ENCODE measurements at regions not wholly inside any gene's neighbourhood (a gene's known extent, or its start where the extent isn't known, plus 50 kb on each side); places are given as distances from the start of the nearest gene placed in this dataset.
"Not testable (repeated sequence)": the region's sequence is repeated elsewhere in the genome, so short reads cannot be mapped to it uniquely, and the experiment has no call there.

GRCh38 chr4:158055668-158056067 is 117.2 kb downstream of the GASK1B start:
- no peak overlapping the region for H3K27ac ChIP-seq
- H3K4me3 ChIP-seq: no peak overlapping the region

DNA sequence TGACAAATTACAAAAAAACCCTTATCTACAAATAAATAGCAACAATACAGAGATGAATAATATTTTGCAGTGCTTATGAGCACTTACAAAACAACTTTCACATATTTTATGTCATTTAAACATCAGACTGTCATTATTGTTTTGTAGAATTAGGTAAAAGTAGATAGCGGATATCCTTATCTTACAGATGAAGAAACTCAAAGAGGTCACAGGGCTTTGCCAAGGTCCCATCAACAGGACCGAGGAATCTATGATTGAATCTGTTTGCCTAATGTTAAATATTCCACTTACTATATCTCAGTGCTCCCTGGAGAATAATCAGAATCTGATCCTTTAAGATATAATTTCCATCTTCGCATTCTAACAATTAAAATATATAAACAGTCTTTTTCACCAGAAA is 119.0 kb downstream of the GASK1B start:
- Histone ChIP-seq H3K27ac (no peak overlapping the region), H3K4me3 (no peak overlapping the region)

DNA sequence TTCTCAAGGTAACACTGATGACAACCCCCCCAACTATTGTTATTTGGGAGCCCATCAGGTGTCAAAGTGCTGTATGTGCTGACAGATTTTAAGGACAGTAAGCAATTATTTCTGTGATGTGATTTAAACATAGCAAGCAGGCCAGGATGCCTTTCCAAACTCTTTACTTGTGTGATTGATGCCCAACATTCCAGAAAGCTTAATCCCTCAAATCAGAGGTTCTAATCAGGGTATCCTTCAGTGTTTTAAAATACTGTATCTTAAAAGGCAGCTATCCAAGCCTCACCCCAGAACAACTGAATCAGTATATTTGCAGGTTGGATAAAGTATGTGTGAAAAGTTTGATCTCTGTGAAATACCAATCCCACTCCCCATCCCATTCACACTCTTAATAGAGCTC is 119.7 kb downstream of the GASK1B start:
- Histone ChIP-seq H3K27ac (peak overlapping the region in 1 of 21 experiments; percentile 73), H3K4me3 (no peak overlapping the region)

GRCh38 chr4:158051401-158052235 is 121.2 kb downstream of the GASK1B start:
- Histone ChIP-seq H3K4me3 (no peak overlapping the region), H3K27ac (peak overlapping the region in 8 of 21 experiments; percentile 15 to 73 (median 46))

DNA sequence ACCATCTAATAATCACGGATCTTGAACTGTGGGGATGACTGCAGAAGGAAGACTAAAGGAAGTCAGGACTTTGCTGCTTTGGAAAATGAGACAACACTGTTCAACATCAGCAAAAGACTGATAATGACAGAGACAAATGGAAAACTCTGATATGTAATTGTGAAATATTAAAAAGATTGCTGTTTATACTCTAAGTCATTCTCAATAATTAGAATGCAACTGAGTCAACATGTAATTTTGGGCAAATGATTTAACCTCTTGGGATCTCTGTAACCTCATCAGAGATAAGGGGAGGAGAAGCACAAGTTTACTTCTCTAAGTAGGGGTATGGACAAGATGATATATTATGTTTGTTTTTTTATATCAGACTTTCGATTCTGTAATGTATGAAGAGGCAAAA is 121.9 kb downstream of the GASK1B start:
- H3K27ac ChIP-seq: peak overlapping the region in 6 of 21 experiments; percentile 10 to 73 (median 24)
- H3K4me3 ChIP-seq: no peak overlapping the region

DNA sequence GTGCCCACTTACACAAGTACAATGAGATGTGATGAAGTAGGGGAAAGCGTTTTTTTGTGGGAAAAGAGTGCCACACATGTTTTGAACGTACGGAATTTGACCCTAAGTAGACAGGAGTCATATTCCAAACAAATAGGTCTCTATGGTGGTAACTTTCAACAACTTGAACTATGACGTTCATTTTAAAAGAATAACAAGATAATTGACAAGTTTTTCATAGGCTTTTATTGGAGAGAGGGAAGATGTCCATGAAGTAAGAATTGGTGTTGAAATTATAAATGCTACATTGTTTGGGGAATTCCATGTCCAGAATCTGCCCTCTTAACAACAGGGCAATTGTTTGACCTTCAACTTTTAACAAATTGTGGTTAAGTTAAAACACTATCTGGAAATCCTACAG is 126.5 kb downstream of the GASK1B start:
- H3K27ac ChIP-seq: no peak overlapping the region
- H3K4me3 ChIP-seq: no peak overlapping the region

DNA sequence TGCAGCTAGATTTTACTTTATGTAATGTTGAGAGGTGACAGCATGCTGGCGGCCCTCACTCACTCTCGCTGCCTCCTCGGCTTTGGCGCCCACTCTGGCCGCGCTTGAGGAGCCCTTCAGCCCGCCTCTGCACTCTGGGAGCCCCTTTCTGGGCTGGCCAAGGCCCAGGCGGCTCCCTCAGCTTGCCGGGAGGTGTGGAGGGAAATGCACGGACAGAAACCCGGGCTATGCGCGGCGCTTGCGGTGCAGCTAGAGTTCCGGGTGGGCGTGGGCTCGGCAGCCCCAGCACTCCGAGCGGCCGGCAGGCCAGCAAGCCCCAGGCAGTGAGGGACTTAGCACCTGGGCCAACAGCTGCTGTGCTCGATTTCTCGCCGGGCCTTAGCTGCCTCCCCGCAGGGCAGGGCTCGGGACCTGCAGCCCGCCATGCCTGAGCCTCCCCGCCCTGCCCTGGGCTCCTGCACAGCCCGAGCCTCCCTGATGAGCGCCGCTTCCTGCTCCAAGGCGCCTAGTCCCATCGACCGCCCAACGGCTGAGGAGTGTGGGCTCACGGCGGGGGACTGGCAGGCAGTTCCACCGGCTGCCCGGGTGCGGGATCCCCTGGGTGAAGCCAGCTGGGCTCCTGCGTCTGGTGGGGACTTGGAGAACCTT is 128.7 kb downstream of the GASK1B start:
- Histone ChIP-seq H3K4me3 (no peak overlapping the region), H3K27ac (peak overlapping the region in 1 of 21 experiments; percentile 26)

- Histone ChIP-seq H3K4me3 (no peak overlapping the region), H3K27ac (peak overlapping the region in 3 of 21 experiments; percentile 4 to 62 (median 35))
These were observed 130.2 kb downstream of the GASK1B start for GRCh38 chr4:158042591-158043030.

- no peak overlapping the region for H3K27ac ChIP-seq
- H3K4me3 ChIP-seq: no peak overlapping the region
These were observed 134.1 kb downstream of the GASK1B start for GRCh38 chr4:158038718-158039117.

DNA sequence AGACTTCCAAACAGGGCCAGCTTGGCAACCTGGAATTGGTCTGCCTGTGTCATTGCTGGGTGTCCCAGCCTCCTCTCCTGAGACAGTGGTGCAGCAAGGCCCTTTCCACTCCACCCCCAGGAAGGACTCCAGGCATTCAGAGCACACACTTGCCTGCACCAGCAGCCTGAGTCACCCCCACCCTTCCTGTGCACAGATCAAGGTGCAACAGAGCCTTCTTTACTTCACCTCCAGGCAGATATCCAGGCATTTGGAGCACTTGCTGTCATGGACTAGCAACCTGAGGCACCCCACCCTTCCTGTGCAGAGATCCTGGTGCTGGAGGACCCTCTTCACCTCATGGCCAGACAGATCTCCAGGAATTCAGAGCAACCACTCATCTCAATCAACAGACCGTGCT is 135.8 kb downstream of the GASK1B start:
- Histone ChIP-seq H3K4me3 (no peak overlapping the region), H3K27ac (no peak overlapping the region)

DNA sequence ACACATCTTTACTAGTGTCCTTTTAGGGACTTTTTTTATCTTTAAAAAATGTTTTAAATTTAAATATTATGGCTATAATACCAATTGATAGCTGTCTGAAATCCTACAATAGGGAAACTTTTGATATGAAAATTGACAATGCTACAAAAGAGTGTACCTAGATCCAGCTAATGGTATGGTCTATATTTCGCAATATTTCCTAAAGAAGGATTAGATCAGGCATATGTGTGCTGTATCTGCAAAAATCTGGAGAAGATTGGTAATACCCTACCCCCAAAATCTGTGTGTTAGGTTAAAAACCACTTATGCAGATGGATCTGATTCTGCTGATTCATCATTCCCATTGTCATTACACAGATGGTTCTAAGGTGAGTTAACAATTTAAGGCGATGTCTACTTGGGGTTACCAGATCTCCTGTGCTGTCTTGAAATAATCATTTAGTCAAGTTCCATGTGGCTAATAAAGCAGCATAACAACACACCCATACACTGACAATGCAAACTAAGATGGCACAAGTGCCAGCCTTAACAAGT is 137.1 kb downstream of the GASK1B start:
- Histone ChIP-seq H3K4me3 (no peak overlapping the region), H3K27ac (no peak overlapping the region)

DNA sequence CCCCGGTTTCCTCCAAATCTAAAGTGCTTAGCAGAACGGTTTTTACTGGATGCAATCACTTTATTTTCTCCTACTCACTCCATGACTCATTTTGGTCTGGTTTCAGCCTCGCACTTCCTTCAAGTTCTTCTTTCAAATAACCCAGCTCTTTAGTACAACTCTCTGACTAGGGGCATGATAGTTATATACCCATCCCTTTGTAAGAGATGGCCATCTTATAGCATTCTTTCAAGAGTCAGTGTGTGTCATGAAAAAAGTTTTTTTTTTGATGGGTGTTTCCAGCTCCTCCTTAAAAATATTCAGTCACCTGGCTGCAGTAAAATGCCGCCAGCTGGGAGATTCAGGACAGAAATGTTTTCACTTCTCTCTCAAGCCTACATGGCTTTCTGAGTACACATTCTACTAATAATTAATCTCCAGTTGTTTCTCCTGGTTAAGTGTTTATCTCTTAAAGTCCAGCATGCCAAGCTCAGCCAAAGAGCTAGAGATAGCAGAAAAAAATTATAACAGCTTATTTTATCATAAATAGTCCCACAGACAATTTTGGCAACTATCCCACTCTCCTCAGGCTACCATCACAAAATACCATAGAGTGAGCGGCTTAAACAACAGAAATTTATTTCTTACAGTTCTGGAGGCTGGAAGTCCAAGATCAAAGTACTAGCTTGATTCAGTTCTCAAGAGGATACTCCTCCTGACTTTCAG is 139.3 kb downstream of the GASK1B start:
- H3K4me3 ChIP-seq: no peak overlapping the region
- peak overlapping the region in 4 of 21 experiments; percentile 11 to 63 (median 48) for H3K27ac ChIP-seq

DNA sequence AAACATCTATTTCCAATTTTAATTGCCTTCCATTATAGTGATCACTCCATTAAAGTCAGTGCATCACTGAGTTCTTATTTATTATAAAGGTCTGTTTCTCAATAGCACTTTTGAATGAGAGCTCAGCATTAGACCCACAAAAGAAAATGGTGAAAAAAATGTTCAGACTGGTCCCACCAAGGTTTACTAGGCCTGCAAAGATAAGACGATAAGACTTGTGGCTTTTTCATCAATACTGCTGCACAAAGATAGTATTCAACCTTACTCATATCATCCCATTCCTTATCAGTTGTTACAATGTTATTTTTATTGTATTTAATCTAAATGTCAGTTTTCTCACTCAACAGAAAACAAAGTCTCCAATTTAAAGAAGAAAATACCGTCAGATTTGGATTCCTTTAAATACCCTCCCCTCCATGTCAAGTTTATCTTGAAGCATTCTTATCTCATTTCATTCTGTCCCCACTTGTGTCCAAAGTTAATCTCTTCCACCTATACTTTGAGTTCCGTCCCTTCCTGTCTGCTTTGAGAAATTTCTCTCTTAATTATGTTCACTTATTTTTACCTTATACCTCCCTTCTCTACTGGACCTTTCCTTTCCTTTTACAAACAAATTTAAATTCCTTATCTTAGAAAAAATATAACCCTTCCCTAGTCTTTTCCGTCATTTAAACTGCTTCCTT is 140.0 kb downstream of the GASK1B start:
- Histone ChIP-seq H3K27ac (peak overlapping the region in 4 of 21 experiments; percentile 1 to 58 (median 29)), H3K4me3 (no peak overlapping the region)

DNA sequence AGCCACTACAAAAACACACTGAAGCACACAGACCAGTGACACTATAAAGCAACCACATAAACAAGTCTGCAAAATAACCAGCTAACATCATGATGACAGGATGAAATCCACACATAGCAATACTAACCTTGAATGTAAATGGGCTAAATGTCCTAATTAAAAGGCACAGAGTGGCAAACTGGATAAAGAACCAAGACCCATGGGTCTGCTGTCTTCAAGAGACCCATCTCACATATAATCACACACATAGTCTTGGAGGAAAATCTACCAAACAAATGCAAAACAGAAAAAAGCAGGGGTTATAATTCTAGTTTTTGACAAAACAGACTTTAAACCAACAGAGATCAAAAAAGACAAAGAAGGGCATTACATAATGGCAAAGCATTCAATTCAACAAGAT is 144.4 kb downstream of the GASK1B start:
- H3K4me3 ChIP-seq, H3K27ac ChIP-seq: not testable (repeated sequence)

GRCh38 chr4:158025131-158025530 is 147.7 kb downstream of the GASK1B start:
- Histone ChIP-seq H3K4me3 (no peak overlapping the region), H3K27ac (no peak overlapping the region)

DNA sequence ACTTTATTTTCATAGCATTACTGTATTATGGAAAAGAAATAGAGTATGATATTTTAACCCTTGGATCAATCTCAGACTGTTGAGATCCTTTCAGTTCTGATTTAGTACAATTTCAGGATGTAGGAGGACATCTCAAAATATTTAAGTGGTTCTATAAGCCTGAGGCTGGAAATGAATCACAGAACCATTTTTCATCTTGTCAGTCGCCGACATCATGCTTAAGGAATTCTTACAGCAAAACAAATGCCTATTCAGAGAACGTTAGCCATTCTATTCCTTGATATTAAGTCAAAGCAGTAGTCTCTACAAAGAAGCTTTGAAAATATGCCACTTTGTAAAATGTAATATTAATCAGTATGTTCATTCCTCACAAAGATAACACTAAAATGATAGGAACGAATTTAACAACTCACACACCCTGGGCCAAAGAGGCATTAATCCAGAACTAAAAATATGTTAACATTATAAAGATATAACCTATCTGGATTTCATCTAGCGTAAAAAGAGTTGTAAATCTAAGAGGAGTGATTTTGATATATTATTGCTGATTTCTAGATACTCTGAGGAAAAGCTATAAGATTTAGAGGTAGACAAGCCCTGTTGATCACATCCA is 152.0 kb downstream of the GASK1B start:
- H3K27ac ChIP-seq: peak overlapping the region in 12 of 21 experiments; percentile 25 to 82 (median 48)
- no peak overlapping the region for H3K4me3 ChIP-seq

- no peak overlapping the region for H3K4me3 ChIP-seq
- peak overlapping the region in 10 of 21 experiments; percentile 31 to 82 (median 51) for H3K27ac ChIP-seq
These were observed 152.6 kb downstream of the GASK1B start for GRCh38 chr4:158020176-158020575.

- H3K27ac ChIP-seq: peak overlapping the region in 1 of 21 experiments; percentile 74
These were observed 154.0 kb downstream of the GASK1B start for GRCh38 chr4:158018831-158019230.

GRCh38 chr4:158018221-158018830 is 154.5 kb downstream of the GASK1B start:
- Histone ChIP-seq H3K27ac (peak overlapping the region in 2 of 21 experiments; percentile 39 to 74), H3K4me3 (no peak overlapping the region)

More at GRCh38 chr4:158018831-158019230, 154.0 kb downstream of the GASK1B start:
- no peak overlapping the region for H3K4me3 ChIP-seq

Data from skin epidermis (tissue), 12 donors.